HPDE6-E6E7 (cell line): ENCODE measurements at regions not wholly inside any gene's neighbourhood (a gene's known extent, or its start where the extent isn't known, plus 50 kb on each side); places are given as distances from the start of the nearest gene placed in this dataset.

Experiments
- DNase-seq: peaks from one replicate; pipeline ENCODE4 v3.0.0; 2011; ENCODE audit warnings: missing footprints; ENCODE audit errors: extremely low spot score

DNA sequence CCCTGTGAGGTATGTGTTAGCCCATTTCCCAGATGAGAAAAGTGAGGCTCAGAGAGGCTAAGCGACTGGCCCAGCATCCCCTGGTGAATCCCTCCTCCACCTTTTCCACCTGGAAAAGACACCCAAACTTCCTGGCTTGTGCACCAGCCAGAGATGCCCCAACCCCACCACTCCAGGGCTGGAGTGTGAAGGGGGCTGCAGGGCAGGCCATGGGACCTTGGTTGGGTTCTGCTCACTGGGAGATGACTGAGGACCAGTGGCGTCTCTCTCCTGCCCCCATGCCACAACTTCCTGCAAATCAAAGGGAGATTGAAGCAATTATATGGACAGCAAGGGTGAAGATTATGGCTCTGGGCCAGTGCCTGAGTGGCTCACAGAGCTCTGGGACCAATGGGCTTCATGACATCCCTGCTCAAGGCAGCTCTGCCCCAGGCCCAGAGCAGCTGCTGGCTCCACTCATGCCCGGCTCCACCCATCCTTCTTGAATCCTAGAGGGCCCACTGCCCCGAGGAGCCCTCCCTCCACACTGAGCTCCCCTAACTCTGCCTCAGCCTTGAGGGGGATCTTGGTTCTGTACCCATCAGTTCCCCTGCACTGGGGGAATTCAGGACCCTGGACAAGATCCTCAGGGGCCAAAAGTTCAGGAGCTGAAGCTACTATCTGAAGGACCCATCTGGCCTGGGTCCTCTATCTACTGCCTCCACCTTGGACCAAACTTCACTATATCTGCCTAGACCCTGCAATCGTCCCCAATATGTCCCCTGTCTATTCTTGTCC, 416.9 kb downstream of the PTPRU start:
- no peak for DNase-seq

- DNase-seq = no peak
Observed at GRCh38 chr1:29651684-29652665, 415.7 kb downstream of the PTPRU start.

GRCh38 chr1:29651246-29651645, 414.9 kb downstream of the PTPRU start:
- no peak for DNase-seq

- no peak for DNase-seq
Observed at GRCh38 chr1:29650476-29650875, 414.2 kb downstream of the PTPRU start.

DNA sequence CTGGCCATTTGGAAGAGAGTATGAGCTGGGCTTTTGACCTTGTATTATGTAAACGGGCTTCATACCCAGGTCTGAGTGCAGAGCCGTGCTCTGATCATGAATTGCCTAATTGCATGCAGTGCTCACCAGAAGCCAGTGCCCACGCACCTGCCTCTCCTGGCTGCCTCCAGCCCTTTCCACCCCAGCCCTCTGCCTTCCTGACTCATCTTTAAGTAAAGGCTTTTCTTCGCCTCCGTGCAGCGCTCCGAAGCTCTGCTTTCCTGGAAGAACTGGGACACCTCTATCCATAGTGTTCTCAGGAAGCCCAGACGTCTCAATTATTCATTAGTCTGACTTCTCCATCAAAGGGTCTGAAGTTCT, 413.7 kb downstream of the PTPRU start:
- peak; percentile 73 for DNase-seq

DNA sequence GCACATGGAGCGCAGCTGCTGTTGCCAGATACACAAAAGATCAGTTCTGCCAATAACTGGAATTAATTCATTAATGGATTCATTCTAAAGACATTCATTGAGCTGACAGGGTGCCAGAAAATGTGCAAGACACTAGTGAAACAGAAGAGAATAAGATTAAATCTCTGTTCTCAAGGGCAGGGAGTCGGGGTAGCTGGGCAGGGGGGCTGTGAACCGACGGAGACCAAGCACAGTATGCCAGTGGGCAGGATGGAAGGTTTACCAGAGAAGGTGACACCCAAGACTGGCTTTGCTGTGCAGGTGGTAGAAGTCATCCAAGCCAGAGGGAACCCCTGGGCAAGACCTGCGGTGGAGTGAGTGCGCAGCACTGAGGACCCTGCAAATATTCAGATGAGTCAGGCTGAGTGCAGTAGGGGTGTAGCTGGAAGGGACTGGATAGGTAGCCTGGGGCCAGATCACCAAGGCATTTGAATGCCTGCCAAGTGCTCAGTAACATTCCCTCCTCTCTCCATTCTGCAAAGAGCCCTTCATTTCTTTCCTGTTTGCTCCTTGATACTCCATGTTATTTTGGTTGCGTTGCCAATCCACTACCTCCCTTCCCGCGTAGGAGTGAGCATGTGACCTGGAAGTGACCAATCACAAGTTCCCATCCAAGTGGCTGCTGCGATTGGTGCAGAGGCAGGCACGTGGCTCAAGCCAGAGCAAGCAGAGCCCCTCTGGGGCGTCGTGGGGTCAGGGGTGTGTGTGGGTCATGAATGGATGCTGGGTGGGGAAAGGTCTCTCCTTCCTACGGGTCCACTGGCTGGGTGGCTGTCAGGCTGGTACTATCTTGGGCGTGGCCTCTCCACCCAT, 413.1 kb downstream of the PTPRU start:
- peak; percentile 88 for DNase-seq

- DNase-seq = no peak
Observed at GRCh38 chr1:29648798-29649188, 412.5 kb downstream of the PTPRU start.

- DNase-seq = no peak
Observed at GRCh38 chr1:29648026-29648425, 411.7 kb downstream of the PTPRU start.

GRCh38 chr1:29647581-29647980, 411.3 kb downstream of the PTPRU start:
- no peak for DNase-seq

- no peak for DNase-seq
Observed at GRCh38 chr1:29646161-29646775, 409.9 kb downstream of the PTPRU start.

DNA sequence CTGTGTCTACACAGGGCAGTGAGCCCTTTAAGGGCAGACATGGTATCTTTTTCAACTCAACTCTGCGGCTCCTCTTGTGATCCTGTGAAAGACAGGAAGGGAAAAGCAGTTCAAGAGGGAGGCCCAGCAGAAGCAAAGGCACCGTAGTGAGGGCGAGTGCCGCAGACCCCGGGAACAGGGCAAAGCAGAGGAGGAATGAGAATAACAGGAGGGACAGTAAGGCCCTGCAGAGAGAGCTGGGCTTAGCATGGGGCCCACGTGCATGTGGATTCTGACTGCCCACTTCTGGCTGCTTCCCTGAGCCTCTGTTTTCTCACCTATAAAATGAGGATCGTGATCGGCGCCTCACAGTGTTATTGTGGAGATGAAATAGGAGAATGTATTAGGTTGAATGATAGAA, 409.3 kb downstream of the PTPRU start:
- no peak for DNase-seq

DNA sequence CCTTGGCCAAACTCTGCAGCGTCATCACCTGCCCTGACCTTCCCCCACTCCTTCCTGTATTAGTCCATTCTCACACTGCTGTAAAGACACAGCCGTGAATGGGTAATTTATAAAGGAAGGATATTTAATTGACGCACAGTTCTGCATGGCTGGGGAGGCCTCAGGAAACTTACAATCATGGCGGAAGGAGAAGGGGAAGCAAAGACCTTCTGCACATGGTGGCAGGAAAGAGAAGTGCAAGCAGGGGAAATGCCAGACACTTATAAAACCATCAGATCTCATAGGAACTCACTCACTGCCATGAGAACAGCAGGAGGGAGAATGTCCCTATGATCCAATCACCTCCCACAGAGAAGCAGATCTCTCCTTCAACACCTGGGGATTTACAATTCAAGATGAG, 408.5 kb downstream of the PTPRU start:
- no peak for DNase-seq

- no peak for DNase-seq
Observed at GRCh38 chr1:29643838-29644440, 407.6 kb downstream of the PTPRU start.

DNA sequence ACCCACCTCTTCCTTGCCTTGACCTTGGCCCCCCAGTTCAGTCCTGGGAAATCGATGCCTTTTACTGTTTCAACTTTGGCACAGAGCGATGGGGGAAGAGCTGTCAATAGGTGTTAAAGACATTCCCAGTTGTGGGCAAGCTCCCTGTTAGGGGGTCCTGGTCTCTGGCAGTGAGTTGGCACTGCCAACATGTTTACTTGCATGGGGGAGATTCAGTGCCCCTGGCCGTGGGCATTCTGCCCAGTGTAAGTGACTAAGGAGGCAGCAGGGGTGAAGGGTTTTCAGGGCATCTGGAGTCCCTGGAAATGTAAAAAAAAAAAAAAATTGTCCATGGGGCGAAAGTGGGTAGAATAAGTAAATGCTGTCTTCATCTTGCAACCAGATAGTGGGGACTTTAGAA, 407.0 kb downstream of the PTPRU start:
- no peak for DNase-seq

- DNase-seq = no peak
Observed at GRCh38 chr1:29642519-29642918, 406.2 kb downstream of the PTPRU start.

- DNase-seq = no peak
Observed at GRCh38 chr1:29641921-29642320, 405.6 kb downstream of the PTPRU start.

GRCh38 chr1:29640428-29640785, 404.1 kb downstream of the PTPRU start:
- DNase-seq = no peak

DNA sequence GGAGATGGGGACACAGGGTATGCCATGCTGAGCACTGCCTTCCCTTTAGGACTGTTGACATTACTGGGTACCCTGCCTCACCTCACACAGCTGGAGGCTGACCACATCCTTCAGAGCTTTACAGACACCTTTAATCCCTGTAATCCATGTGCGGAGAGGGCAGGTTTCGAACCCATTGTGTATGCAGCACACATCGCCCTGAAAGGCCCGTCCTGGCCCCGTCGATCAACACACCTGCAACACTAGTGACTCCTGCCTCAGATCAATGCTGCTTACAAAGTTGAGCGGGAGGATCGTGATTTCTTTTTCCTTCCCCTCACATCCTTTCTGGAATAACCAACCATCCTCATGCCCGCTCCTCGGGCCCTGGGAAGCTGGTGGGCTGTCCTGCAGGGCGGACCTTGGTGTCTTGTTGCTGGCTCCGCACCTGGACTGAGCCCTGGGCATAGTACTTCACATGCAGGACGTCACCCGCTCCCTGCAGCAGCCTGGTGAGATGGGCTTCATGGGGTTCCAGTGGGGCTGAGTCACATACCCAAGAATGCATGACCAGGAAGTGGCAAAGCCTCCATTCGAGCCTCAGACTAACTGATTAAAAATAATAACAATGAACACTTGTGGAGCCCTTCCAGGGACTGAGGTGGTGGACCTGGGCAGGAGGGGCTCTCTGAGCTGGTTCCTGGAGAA, 403.6 kb downstream of the PTPRU start:
- peak; percentile 72 for DNase-seq

- DNase-seq = peak; percentile 81
Observed at GRCh38 chr1:29639156-29639736, 402.9 kb downstream of the PTPRU start.

- DNase-seq = no peak
Observed at GRCh38 chr1:29638281-29638680, 402.0 kb downstream of the PTPRU start.
